Esophagus squamous epithelium (tissue), 4 donors: ENCODE measurements at regions not wholly inside any gene's neighbourhood (a gene's known extent, or its start where the extent isn't known, plus 50 kb on each side); places are given as distances from the start of the nearest gene placed in this dataset.
"Not testable (repeated sequence)": the region's sequence is repeated elsewhere in the genome, so short reads cannot be mapped to it uniquely, and the experiment has no call there.

Source experiments
- CTCF ChIP-seq, 6 experiments: fragments of 450-650 bp in 4 of 6; fragments of 200-600 bp in 2 of 6; sonication (generic) in 2 of 6; IDR thresholded peaks; one replicate each; pipeline ENCODE4 v1.5.1; 2016 to 2019; ENCODE audit warnings: antibody characterized with exemption in 6 of 6, mild to moderate bottlenecking in 4 of 6, moderate library complexity in 4 of 6
- POLR2A ChIP-seq, 4 donors: fragments of 450-650 bp; IDR thresholded peaks; one replicate each; pipeline ENCODE4 v1.6.1; 2017; ENCODE audit warnings: antibody characterized with exemption in 4 of 4, mild to moderate bottlenecking in 4 of 4, moderate library complexity in 3 of 4

- not testable (repeated sequence) for TF ChIP-seq CTCF, POLR2A (IDR thresholded peaks at IDR 0.05)
These were observed 521.1 kb downstream of the DACH1 start for GRCh38 chr13:71345856-71346255.
